Upper lobe of left lung (tissue), 4 donors: ENCODE measurements at regions not wholly inside any gene's neighbourhood (a gene's known extent, or its start where the extent isn't known, plus 50 kb on each side); places are given as distances from the start of the nearest gene placed in this dataset.

Experiments used
- POLR2A ChIP-seq, 4 donors: fragments of 450-650 bp; IDR thresholded peaks; one replicate each; pipeline ENCODE4 v1.5.1; 2016 to 2017; ENCODE audit warnings: antibody characterized with exemption in 4 of 4, mild to moderate bottlenecking in 2 of 4
- TF ChIP-seq, protein P1 (sequence below), 6 experiments: fragments of 450-650 bp in 4 of 6; fragments of 200-600 bp in 2 of 6; sonication (generic) in 2 of 6; IDR thresholded peaks; one replicate each; pipeline ENCODE4 v1.5.1; 2016 to 2019; ENCODE audit warnings: antibody characterized with exemption in 6 of 6

- TF ChIP-seq, protein P1, sequence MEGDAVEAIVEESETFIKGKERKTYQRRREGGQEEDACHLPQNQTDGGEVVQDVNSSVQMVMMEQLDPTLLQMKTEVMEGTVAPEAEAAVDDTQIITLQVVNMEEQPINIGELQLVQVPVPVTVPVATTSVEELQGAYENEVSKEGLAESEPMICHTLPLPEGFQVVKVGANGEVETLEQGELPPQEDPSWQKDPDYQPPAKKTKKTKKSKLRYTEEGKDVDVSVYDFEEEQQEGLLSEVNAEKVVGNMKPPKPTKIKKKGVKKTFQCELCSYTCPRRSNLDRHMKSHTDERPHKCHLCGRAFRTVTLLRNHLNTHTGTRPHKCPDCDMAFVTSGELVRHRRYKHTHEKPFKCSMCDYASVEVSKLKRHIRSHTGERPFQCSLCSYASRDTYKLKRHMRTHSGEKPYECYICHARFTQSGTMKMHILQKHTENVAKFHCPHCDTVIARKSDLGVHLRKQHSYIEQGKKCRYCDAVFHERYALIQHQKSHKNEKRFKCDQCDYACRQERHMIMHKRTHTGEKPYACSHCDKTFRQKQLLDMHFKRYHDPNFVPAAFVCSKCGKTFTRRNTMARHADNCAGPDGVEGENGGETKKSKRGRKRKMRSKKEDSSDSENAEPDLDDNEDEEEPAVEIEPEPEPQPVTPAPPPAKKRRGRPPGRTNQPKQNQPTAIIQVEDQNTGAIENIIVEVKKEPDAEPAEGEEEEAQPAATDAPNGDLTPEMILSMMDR (IDR thresholded peaks at IDR 0.05): no peak
- no peak for TF ChIP-seq POLR2A (IDR thresholded peaks at IDR 0.05)
Measured at GRCh38 chr17:71500761-71501555, 619.9 kb upstream of the SOX9 start.
